ENCODE measurements at regions not wholly inside any gene's neighbourhood (a gene's known extent, or its start where the extent isn't known, plus 50 kb on each side); places are given as distances from the start of the nearest gene placed in this dataset.

GRCh38 chr13:99046851-99047250 lies 69.0 kb upstream of the DOCK9 start:
- TF ChIP-seq CTCF (IDR thresholded peaks at IDR 0.05): no peak
- TF ChIP-seq POLR2A (IDR thresholded peaks at IDR 0.05): no peak
- no peak for TF ChIP-seq EP300 (IDR thresholded peaks at IDR 0.05)

Data from suprapubic skin (tissue), 3 donors.